NCI-H1092 (cell line): ENCODE measurements at regions not wholly inside any gene's neighbourhood (a gene's known extent, or its start where the extent isn't known, plus 50 kb on each side); places are given as distances from the start of the nearest gene placed in this dataset.

ENCODE experiments used
- DNase-seq: peaks from one replicate; lab custom pipeline; 2025; lab: John Stamatoyannopoulos, UW

DNA sequence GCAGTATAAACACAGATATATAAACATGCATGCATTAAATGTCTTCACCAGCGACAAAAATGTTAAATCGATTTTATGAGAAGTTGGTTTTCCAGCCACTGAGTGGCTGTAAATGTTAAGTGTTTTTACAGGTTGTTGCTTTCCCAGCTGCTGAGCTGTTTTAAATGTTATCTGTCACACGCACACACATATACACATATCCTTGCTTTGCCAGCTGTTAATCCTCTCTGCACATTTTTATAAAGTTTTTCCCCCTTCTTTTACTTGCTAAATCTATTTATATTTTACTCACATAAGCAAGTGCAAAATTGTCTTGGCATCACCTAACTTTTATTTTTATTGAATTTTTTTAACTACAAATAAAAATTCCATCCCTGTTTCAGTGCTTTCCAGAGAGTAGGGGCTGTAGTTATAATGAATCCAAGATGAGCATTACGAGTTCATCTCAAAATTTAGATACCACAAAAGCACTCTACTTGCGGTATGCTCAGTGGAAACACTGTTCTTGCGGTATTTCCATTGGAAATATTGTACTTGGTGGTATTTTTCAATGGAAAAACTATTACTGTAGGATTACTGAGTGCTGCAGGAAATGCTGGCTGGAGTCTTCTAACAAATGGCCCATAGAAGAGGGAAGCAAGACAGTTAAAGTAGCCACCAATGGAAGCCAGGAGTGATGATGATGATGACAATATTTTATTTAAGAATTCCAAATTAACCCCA is 124.9 kb upstream of the KCNJ16 start:
- DNase-seq: no peak

- no peak for DNase-seq
Measured at GRCh38 chr17:69950701-69951418, 124.2 kb upstream of the KCNJ16 start.

DNA sequence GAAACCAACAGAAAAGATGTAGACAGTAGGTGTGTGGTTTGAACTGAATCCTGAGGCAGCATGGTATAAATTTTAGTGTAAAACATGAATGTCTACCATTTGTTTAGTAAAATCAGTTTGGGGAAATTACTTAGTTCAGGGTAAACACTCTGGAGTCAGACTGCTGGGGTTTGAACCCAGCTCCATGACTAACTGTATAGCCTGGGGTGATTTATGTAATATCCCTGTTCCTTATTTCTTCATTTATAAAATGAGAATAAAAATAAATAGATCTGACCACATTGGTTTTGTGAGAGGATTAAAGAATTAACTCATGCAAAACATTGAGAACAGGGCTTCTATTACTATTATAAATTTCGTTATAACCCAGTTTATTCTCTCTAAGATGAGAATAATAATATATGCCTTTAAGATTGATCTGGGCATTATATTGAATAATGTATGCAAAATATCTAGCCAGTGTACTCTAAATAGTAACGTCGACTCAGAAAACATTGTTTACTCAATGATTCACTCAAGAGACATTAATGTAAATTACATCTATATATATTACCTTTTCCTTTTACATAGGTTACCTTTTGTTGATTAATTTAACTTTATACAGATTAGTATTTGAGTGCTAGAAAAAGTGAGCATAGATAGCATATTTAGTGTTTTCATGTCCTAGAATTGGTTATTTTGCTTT is 120.6 kb upstream of the KCNJ16 start:
- no peak for DNase-seq

DNA sequence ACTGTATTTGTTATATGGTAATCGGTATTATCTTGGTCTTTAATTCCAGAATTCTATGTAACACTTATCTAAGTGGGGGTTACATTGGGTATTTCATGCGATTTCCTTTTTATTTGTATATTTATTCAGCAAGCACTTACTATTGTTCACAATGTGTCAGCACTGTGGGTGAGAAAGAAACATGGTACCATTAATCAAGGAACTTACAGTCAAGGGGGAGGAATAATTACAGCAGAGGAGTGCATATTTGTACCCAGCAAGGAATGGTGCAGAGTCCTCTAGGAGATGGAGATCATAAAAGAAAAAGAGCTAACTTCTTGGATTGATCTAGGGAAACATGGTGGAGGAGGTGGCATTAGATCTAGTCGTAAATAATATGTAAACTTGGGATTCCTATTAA is 117.0 kb upstream of the KCNJ16 start:
- no peak for DNase-seq

DNA sequence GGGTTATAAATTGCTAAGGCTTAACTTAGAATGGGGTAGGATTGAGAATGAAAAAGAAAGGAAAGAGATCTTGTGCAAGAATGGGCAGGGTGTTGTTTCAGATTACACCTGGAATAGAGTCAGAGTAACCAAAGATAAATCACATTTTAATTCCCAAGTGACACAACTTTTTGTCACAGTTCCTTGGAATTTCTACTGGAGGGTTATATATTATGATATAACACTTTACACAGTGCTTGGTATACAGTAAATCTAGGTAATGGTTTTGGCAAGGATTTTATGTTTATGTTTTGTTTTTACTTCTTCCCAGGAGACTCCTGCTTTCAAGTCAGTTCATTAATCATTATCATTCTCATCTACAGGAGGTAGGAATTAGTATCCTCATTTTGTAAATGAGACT is 115.7 kb upstream of the KCNJ16 start:
- no peak for DNase-seq

DNA sequence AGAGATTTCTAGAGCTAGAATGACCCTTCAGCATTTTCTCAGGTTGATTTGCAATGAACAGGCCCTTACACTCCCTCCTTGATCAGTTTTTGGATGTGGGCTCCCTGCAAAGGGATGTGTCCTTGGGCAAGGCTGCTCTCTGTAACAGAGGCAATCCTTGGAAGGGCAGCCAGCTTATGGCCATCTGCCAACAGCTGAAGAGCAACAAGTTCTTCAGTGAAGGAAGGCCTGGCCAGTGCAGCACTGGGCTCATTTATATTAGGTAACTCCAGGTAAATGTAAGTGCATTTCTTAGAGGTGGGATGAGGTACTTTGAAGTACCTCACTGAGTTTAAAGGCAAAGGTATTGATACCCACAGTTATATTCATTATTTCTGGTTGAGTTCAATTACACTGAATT is 114.3 kb upstream of the KCNJ16 start:
- no peak for DNase-seq

DNA sequence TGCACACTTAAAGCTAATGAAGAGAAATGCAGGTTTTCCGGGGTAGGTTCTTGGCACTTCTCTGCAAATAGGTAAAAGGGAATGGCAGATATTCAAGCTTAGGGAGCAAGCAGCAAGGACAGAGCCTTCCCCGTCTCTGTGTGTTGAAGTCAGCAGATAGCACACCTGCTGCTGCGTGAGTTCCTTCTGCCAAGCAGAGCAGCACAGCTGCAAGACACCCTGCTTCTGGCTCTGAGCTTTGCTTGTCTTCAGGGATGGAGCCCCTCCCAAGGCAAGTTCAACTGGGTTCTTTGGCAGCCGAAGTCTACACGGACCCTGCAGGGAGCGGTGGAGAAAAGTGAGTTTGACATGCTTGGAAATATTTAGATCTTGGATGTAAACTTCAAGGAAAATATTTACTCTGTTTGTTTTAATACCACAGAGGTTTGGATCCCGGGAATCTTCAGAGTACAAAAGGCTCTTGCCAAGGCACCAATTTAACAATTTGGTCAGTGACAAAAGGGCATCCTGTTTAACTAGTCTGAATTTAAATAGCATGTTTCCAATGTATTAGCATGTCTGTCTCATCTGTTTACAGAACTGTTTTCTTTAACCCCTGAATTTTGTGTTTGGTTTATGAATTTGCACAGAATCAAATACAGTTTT is 113.4 kb upstream of the KCNJ16 start:
- DNase-seq: no peak

DNA sequence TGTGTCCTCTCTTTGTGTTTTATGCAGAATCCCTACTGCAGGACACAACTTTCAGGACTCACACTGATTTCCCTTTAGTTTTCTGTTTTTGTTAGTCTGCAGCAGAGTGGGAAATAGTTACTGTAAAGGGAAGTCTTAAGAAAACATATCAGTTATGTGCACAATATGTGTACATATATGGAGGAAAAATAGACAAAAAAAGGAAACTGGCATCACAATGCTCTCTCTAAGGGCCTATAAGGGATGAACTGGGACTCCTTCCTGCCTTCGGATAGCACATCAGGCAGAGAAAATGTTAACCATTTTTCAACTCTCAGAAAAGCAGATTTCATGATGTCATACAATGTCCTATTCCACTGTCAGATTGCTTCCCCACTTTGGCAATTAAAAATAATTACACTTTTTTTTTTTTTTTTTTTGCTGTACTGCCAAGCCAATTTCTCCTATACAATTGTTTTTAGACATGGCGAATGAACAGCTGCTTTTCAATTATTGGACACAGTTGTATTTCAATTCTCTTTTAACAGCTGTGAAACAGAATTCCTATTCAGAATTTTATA is 112.5 kb upstream of the KCNJ16 start:
- DNase-seq: no peak

DNA sequence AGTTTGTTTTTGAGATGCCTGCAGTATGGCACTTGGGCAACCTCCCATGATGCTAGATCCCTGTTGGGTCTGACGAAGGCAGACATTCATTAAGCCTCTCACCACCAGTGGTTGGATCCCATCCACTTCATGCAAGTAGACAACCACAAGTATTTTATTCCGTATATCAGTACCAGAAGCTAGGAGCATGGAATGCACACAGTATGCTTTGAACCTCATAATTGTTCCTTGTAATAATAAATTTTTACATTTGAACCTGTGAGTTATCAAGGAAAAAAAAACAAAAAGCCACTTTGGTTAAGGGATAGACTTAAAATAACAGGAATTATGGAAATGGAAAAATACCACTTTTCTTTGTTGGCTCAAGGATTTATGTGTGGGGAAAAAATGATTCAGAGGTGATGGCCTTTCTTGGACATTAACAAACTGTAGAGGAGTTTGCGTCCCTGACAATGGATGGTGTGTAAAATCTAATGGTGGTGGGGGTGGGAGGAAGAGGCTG is 107.1 kb upstream of the KCNJ16 start:
- no peak for DNase-seq

- no peak for DNase-seq
Measured at GRCh38 chr17:69969897-69970296, 105.1 kb upstream of the KCNJ16 start.

- DNase-seq: no peak
Measured at GRCh38 chr17:69972251-69972650, 102.8 kb upstream of the KCNJ16 start.

- DNase-seq: no peak
Measured at GRCh38 chr17:69975808-69976207, 99.2 kb upstream of the KCNJ16 start.

GRCh38 chr17:69978056-69978646 is 96.9 kb upstream of the KCNJ16 start:
- no peak for DNase-seq

DNA sequence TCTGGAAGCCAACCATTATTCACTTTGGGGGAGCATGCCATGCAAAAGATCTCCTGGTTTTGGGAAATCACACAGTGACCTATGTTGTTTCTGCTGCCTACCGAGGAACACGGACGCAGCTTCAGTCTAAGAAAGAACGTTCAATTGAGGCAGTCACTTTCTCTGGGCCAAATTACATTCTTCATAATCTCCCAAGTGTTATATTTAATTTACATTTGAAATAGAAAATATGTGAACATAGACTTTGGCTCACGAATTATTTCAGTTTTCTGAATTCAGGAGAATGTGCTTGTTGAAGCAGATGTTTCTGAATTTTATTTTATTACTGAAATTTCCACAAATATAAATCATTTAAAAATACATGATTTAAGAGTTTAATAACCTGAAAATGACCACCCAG is 93.6 kb upstream of the KCNJ16 start:
- DNase-seq: no peak

DNA sequence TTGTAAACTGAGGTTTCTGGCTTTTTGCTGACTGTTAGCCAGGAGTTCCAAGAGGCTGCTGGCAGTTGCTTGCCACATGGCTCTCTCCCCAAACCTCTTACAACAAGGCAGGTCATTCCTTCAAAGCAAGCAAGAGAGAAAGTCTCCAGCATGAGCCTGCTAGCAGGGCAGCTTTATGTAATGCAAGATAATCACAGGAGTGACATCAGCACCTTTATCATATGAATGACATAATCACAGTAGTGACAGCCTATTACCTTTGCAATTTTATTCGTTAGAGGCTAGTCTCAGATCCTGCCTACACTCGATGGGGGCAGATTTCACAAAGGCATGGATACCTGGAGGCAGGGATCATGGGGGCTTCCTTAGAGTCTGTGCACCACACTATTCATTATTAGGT is 79.5 kb upstream of the KCNJ16 start:
- no peak for DNase-seq

- DNase-seq: no peak
Measured at GRCh38 chr17:69997332-69997731, 77.7 kb upstream of the KCNJ16 start.

GRCh38 chr17:69999253-69999652 is 75.8 kb upstream of the KCNJ16 start:
- DNase-seq: no peak

- DNase-seq: no peak
Measured at GRCh38 chr17:70006159-70006558, 68.9 kb upstream of the KCNJ16 start.

- DNase-seq: no peak
Measured at GRCh38 chr17:70011750-70012149, 63.3 kb upstream of the KCNJ16 start.

GRCh38 chr17:70013911-70014310 is 61.1 kb upstream of the KCNJ16 start:
- no peak for DNase-seq

- peak; percentile 15 for DNase-seq
Measured at GRCh38 chr17:70017112-70017511, 57.9 kb upstream of the KCNJ16 start.

DNA sequence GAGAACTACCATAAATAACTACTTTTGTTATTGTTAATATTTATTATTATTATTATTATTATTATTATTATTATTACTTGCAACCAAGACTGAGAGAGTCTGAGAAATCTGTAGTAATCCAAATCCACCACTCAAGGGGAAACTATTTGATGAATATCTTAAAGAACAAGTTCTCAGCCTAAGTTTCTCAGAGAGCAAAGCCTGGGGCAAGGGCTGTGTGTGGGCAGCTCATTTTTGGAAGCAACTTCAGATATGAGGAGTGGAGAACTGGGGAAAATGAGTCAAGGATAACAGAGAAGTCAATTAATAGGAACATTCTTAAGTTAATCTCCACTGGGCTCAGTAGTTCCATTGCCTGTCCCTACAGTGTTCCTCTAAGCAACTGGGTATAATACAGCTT is 57.1 kb upstream of the KCNJ16 start:
- no peak for DNase-seq
